Breast epithelium (tissue), 4 donors: ENCODE measurements at regions not wholly inside any gene's neighbourhood (a gene's known extent, or its start where the extent isn't known, plus 50 kb on each side); places are given as distances from the start of the nearest gene placed in this dataset.

Source experiments
- DNase-seq, 2 donors: peaks; one replicate each; pipeline ENCODE4 v3.0.0-alpha.2; 2019; ENCODE audit warnings: low spot score in 2 of 2
- H3K27ac ChIP-seq, 2 donors: fragments of 200-600 bp; sonication (generic) in 1 of 2; one replicate each; pipeline ENCODE4 v1.5.1; 2016 to 2019; ENCODE audit warnings: mild to moderate bottlenecking in 1 of 2
- H3K27me3 ChIP-seq, 2 donors: fragments of 200-600 bp; sonication (generic) in 1 of 2; one replicate each; pipeline versions ENCODE4 v1.5.1 to v1.6.0; 2017 to 2019; ENCODE audit warnings: control low read depth in 1 of 2, mild to moderate bottlenecking in 1 of 2
- H3K36me3 ChIP-seq: fragments of 200-600 bp; one replicate; pipeline ENCODE4 v1.5.1; 2019
- H3K4me1 ChIP-seq, 2 donors: fragments of 200-600 bp; sonication (generic); one replicate each; pipeline ENCODE4 v1.5.1; 2016 to 2019; ENCODE audit warnings: control low read depth in 1 of 2
- H3K4me3 ChIP-seq, 3 donors: fragments of 200-600 bp; sonication (generic); 1 replicate in 2 of 3; 2 replicates in 1 of 3; pipeline ENCODE4 v1.5.1; 2016 to 2019; ENCODE audit warnings: mild to moderate bottlenecking in 3 of 3, moderate library complexity in 2 of 3
- H3K9me3 ChIP-seq, 2 donors: fragments of 200-600 bp; sonication (generic) in 1 of 2; one replicate each; pipeline ENCODE4 v1.5.1; 2016 to 2019; ENCODE audit warnings: control low read depth in 1 of 2
- POLR2A ChIP-seq: fragments of 450-650 bp; IDR thresholded peaks from one replicate; pipeline ENCODE4 v1.6.1; 2016; ENCODE audit warnings: antibody characterized with exemption, mild to moderate bottlenecking, moderate library complexity
- POLR2AphosphoS5 ChIP-seq, 3 donors: sonication (generic); formaldehyde crosslinking; IDR thresholded peaks; one replicate each; pipeline ENCODE4 v1.6.1; 2017; ENCODE audit warnings: antibody characterized with exemption in 3 of 3
- intact Hi-C: fragments of 100-400 bp; cut with DNase I; formaldehyde crosslinking; loops from one replicate; pipeline ENCODE4 v1.15.1; 2023; ENCODE audit warnings: low total_unique reads
- TF ChIP-seq, protein P1 (sequence below), 3 donors: fragments of 450-650 bp; IDR thresholded peaks; one replicate each; pipeline ENCODE4 v1.5.1; 2016 to 2017; ENCODE audit warnings: antibody characterized with exemption in 3 of 3, mild to moderate bottlenecking in 3 of 3, moderate library complexity in 3 of 3

- no peak for DNase-seq
- Histone ChIP-seq H3K27me3 (no peaks in the 10 kb centered on the region), H3K36me3 (no peaks in the 10 kb centered on the region), H3K4me3 (no peak overlapping the region), H3K9me3 (no peaks in the 10 kb centered on the region), H3K4me1 (no peaks in the 10 kb centered on the region), H3K27ac (no peak overlapping the region)
- intact Hi-C loops, result no loop called here
- TF ChIP-seq, protein P1, sequence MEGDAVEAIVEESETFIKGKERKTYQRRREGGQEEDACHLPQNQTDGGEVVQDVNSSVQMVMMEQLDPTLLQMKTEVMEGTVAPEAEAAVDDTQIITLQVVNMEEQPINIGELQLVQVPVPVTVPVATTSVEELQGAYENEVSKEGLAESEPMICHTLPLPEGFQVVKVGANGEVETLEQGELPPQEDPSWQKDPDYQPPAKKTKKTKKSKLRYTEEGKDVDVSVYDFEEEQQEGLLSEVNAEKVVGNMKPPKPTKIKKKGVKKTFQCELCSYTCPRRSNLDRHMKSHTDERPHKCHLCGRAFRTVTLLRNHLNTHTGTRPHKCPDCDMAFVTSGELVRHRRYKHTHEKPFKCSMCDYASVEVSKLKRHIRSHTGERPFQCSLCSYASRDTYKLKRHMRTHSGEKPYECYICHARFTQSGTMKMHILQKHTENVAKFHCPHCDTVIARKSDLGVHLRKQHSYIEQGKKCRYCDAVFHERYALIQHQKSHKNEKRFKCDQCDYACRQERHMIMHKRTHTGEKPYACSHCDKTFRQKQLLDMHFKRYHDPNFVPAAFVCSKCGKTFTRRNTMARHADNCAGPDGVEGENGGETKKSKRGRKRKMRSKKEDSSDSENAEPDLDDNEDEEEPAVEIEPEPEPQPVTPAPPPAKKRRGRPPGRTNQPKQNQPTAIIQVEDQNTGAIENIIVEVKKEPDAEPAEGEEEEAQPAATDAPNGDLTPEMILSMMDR (IDR thresholded peaks at IDR 0.05), result no peak
- no peak for TF ChIP-seq POLR2AphosphoS5 (IDR thresholded peaks at IDR 0.05)
- no peak for TF ChIP-seq POLR2A
Observed at GRCh38 chr10:50961297-50961696, 75.9 kb upstream of the A1CF start.

GRCh38 chr10:50963063-50963462 lies 77.6 kb upstream of the A1CF start:
- intact Hi-C loops, result no loop called here
- Histone ChIP-seq H3K27ac (no peak overlapping the region), H3K4me3 (no peak overlapping the region), H3K4me1 (no peaks in the 10 kb centered on the region), H3K27me3 (no peaks in the 10 kb centered on the region), H3K36me3 (no peaks in the 10 kb centered on the region), H3K9me3 (no peaks in the 10 kb centered on the region)
- DNase-seq, result no peak
- TF ChIP-seq POLR2A (no peak), POLR2AphosphoS5 (IDR thresholded peaks at IDR 0.05) (no peak)
- TF ChIP-seq, protein P1 (IDR thresholded peaks at IDR 0.05), result no peak

DNA sequence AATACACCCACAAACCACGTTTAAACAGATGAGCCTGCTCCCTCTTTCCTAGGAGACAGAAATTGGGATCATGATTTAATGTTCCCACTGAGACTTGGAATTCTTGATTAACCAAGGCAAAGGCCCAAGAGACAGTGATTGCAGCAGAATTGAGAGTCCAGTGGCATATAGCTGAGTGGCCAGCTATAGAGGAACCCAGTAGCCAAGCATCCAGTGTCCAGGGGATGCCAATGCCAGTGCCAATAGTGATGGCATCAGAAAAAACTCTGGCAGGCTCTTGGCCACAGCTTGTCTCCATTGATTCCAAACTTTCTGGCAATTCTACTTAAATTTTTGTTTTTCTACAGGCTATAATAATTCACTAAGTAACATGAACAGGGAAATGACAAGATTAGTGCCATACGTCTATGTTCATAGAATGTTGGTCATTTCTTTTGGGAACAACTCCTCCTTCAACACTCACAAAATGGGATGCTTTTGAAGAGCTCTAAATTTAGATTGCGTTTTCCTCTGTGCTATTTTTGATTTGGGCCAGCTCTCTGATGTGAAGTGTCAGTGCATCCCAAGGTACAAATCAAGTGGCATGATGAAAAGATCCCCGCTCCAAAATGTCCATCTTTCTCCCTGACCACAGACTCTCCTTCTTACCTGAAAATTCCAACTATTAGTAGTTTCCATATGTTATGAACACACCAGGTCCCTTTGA lies 83.1 kb upstream of the A1CF start:
- H3K27me3 ChIP-seq, result no peaks in the 10 kb centered on the region
- no peak overlapping the region for H3K27ac ChIP-seq
- intact Hi-C loops, result no loop called here
- DNase-seq, result no peak
- no peaks in the 10 kb centered on the region for H3K36me3 ChIP-seq
- no peaks in the 10 kb centered on the region for H3K9me3 ChIP-seq
- TF ChIP-seq POLR2AphosphoS5 (IDR thresholded peaks at IDR 0.05), result no peak
- no peak for TF ChIP-seq POLR2A
- TF ChIP-seq, protein P1 (IDR thresholded peaks at IDR 0.05), result no peak
- H3K4me3 ChIP-seq, result no peak overlapping the region
- no peaks in the 10 kb centered on the region for H3K4me1 ChIP-seq

DNA sequence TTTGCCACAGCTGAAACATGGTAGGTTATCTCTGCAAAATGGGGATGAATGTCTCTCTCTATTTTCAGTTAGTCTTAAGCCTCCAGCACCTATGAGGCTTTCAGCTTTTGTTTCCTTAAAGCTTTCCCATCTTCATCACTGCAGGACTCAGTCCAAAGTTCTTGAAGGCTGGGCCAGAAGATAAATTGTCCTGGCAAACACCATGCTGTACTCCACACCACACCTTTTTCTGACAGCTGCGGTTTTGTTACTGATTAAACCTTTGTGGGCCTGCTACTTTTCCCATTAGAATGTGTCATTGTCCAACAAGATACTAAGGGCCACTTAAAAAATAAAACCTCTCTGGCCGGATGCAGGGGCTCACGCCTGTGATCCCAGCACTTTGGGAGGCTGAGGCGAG lies 87.2 kb upstream of the A1CF start:
- DNase-seq, result no peak
- H3K4me3 ChIP-seq, result no peak overlapping the region
- H3K9me3 ChIP-seq, result no peaks in the 10 kb centered on the region
- no peaks in the 10 kb centered on the region for H3K4me1 ChIP-seq
- H3K27me3 ChIP-seq, result no peaks in the 10 kb centered on the region
- intact Hi-C loops, result no loop called here
- no peak for TF ChIP-seq POLR2AphosphoS5 (IDR thresholded peaks at IDR 0.05)
- no peak for TF ChIP-seq POLR2A
- TF ChIP-seq, protein P1 (IDR thresholded peaks at IDR 0.05), result no peak
- no peak overlapping the region for H3K27ac ChIP-seq
- no peaks in the 10 kb centered on the region for H3K36me3 ChIP-seq

DNA sequence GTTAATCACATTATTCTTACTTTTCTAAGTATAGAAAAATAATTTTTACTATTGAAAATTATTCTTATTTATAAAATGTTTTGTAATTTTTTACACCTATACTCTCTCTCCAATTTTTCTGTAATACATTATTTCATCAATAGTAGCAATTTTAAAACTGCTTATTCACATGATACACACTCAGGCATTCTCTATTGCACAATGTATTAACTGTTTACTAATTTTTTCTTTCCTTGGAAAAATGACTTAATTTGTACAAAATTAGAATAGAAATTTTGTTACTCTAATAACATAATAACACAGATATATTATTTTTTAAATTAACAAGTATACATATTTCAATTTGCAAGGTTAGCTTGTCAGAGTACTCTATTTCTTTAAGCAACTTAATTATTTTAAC lies 92.9 kb upstream of the PRKG1 start:
- Histone ChIP-seq H3K27ac (no peak overlapping the region), H3K4me3 (no peak overlapping the region), H3K9me3 (no peaks in the 10 kb centered on the region), H3K27me3 (no peaks in the 10 kb centered on the region), H3K4me1 (no peaks in the 10 kb centered on the region), H3K36me3 (peaks cover 5% of the 10 kb centered on the region)
- TF ChIP-seq, protein P1 (IDR thresholded peaks at IDR 0.05), result no peak
- TF ChIP-seq POLR2AphosphoS5 (IDR thresholded peaks at IDR 0.05), result no peak
- no peak for DNase-seq
- intact Hi-C loops, result no loop called here
